WTC11 (cell line): ENCODE measurements at regions not wholly inside any gene's neighbourhood (a gene's known extent, or its start where the extent isn't known, plus 50 kb on each side); places are given as distances from the start of the nearest gene placed in this dataset.

Source experiments
- ATAC-seq: fragments of 200-7000 bp; cut with Tn5 transposase; 2 replicates; pipeline ENCODE4 v1.10.0; 2021; ENCODE audit warnings: mild to moderate bottlenecking, moderate library complexity
- CTCF ChIA-PET: fragments of 300-600 bp; sonication (Branson Sonifier 250); formaldehyde crosslinking; loops from one replicate; lab custom pipeline; 2021; ENCODE audit warnings: antibody characterized with exemption; lab: Charles Lee
- POLR2A ChIA-PET: fragments of 350-600 bp; sonication (Branson Sonifier 250); formaldehyde crosslinking; loops from one replicate; lab custom pipeline; 2021; ENCODE audit warnings: antibody characterized with exemption; lab: Charles Lee
- DNase-seq: peaks from one replicate; pipeline ENCODE4 v3.0.0; 2021; ENCODE audit warnings: low spot score
- H3K27ac Mint-ChIP-seq: 2 replicates; pipeline ENCODE4 v1.8.0; 2021; ENCODE audit warnings: mixed read lengths
- H3K27me3 Mint-ChIP-seq: 2 replicates; pipeline ENCODE4 v1.8.0; 2021; ENCODE audit warnings: low read depth, mild to moderate bottlenecking, moderate library complexity, mixed read lengths
- H3K36me3 Mint-ChIP-seq: 2 replicates; pipeline ENCODE4 v1.8.0; 2021; ENCODE audit warnings: mixed read lengths
- H3K4me1 Mint-ChIP-seq: 2 replicates; pipeline ENCODE4 v1.8.0; 2022; ENCODE audit warnings: mixed read lengths
- H3K4me3 Mint-ChIP-seq: 2 replicates; pipeline ENCODE4 v1.8.0; 2021; ENCODE audit warnings: mild to moderate bottlenecking, moderate library complexity, mixed read lengths
- H3K9me3 Mint-ChIP-seq: 2 replicates; pipeline ENCODE4 v1.8.0; 2021; ENCODE audit warnings: mixed read lengths
- ATF2 ChIP-seq: sonication (generic); formaldehyde crosslinking; IDR thresholded peaks from 2 replicates; pipeline ENCODE4 v1.8.1; 2022; ENCODE audit warnings: low read depth, missing genetic modification reagents, borderline replicate concordance
- ERG ChIP-seq: fragments of 250-450 bp; sonication (Bioruptor Pico); IDR thresholded peaks from 2 replicates; pipeline ENCODE4 v1.8.0; 2021; ENCODE audit warnings: mild to moderate bottlenecking
- ESRRA ChIP-seq: sonication (generic); formaldehyde crosslinking; IDR thresholded peaks from 2 replicates; pipeline ENCODE4 v1.8.1; 2022; ENCODE audit warnings: mild to moderate bottlenecking, missing genetic modification reagents, borderline replicate concordance
- ETV6 ChIP-seq: sonication (generic); formaldehyde crosslinking; IDR thresholded peaks from 2 replicates; pipeline ENCODE4 v1.8.1; 2022; ENCODE audit warnings: mild to moderate bottlenecking, missing genetic modification reagents
- FOXK1 ChIP-seq: sonication (generic); formaldehyde crosslinking; IDR thresholded peaks from 2 replicates; pipeline ENCODE4 v1.8.0; 2022; ENCODE audit warnings: mild to moderate bottlenecking, moderate library complexity, missing genetic modification reagents
- FOXP1 ChIP-seq: sonication (generic); formaldehyde crosslinking; IDR thresholded peaks from 2 replicates; pipeline ENCODE4 v1.8.0; 2022; ENCODE audit warnings: missing genetic modification reagents, mild to moderate bottlenecking, moderate library complexity, borderline replicate concordance
- GRHL2 ChIP-seq: fragments of 250-450 bp; sonication (Bioruptor Pico); IDR thresholded peaks from 2 replicates; pipeline ENCODE4 v1.8.0; 2022; ENCODE audit warnings: mild to moderate bottlenecking, moderate library complexity; ENCODE audit not compliant: insufficient replicate concordance, severe bottlenecking
- MYBL2 ChIP-seq: sonication (generic); formaldehyde crosslinking; IDR thresholded peaks from 2 replicates; pipeline ENCODE4 v1.8.1; 2023; ENCODE audit warnings: mild to moderate bottlenecking, moderate library complexity, missing genetic modification reagents
- OVOL2 ChIP-seq: fragments of 250-450 bp; sonication (Bioruptor Pico); IDR thresholded peaks from 2 replicates; pipeline ENCODE4 v1.9.0; 2021; ENCODE audit warnings: mild to moderate bottlenecking, borderline replicate concordance
- PREB ChIP-seq: sonication (generic); formaldehyde crosslinking; IDR thresholded peaks from 2 replicates; pipeline ENCODE4 v1.8.1; 2022; ENCODE audit warnings: mild to moderate bottlenecking, missing genetic modification reagents, moderate library complexity, borderline replicate concordance
- RORB ChIP-seq: fragments of 250-450 bp; sonication (Bioruptor Pico); IDR thresholded peaks from 2 replicates; pipeline ENCODE4 v1.9.0; 2021; ENCODE audit warnings: mild to moderate bottlenecking
- SMAD4 ChIP-seq: sonication (generic); formaldehyde crosslinking; IDR thresholded peaks from 2 replicates; pipeline ENCODE4 v1.8.0; 2022; ENCODE audit warnings: mild to moderate bottlenecking, missing genetic modification reagents
- TEAD1 ChIP-seq: sonication (generic); formaldehyde crosslinking; IDR thresholded peaks from 2 replicates; pipeline ENCODE4 v1.8.0; 2022; ENCODE audit warnings: mild to moderate bottlenecking, missing genetic modification reagents
- USF1 ChIP-seq: sonication (generic); formaldehyde crosslinking; IDR thresholded peaks from 2 replicates; pipeline ENCODE4 v1.8.0; 2022; ENCODE audit warnings: mild to moderate bottlenecking, missing genetic modification reagents
- TF ChIP-seq, protein P1 (sequence below): sonication (generic); formaldehyde crosslinking; IDR thresholded peaks from 2 replicates; pipeline ENCODE4 v1.8.1; 2023; ENCODE audit warnings: mild to moderate bottlenecking, moderate library complexity, missing genetic modification reagents
- TF ChIP-seq, protein P2 (sequence below): sonication (generic); formaldehyde crosslinking; IDR thresholded peaks from 2 replicates; pipeline ENCODE4 v1.8.0; 2022; ENCODE audit warnings: mild to moderate bottlenecking, missing genetic modification reagents

DNA sequence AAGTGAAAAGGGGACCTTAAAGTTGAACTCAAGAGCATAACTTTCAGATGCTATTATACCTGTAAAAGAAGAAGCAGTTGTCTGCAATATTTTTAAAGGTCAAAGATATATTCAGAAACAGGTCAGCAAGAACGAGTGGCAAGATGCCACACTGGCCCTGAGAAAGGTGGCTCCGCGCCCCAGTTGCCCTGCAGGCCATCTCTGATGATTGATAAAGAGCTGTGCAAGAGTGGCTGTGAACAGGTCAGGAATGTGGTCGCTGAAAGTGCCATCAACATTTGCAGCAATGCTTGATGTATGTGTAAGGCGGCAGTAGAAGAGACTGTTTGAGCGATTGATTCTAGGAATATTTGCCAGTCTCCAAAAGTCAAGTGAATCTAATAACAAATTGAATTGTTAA lies 664.2 kb upstream of the SLC10A2 start:
- no peak for DNase-seq
- Mint-ChIP-seq H3K27me3 (no peaks in the 10 kb centered on the region), H3K4me1 (no peaks in the 10 kb centered on the region), H3K36me3 (no peaks in the 10 kb centered on the region), H3K4me3 (no peak overlapping the region), H3K9me3 (no peaks in the 10 kb centered on the region), H3K27ac (no peak overlapping the region)
- CTCF ChIA-PET, result no interaction called here
- no peak for ATAC-seq
- POLR2A ChIA-PET, result no interaction called here
- TF ChIP-seq RORB (CRISPR knock-in tag) (no peak), FOXK1 (CRISPR knock-in tag) (no peak), TEAD1 (CRISPR knock-in tag) (no peak), ETV6 (CRISPR knock-in tag) (no peak), SMAD4 (CRISPR knock-in tag) (no peak), GRHL2 (no peak), OVOL2 (no peak), ERG (no peak), ATF2 (CRISPR knock-in tag) (no peak), ESRRA (CRISPR knock-in tag) (no peak), MYBL2 (CRISPR knock-in tag) (no peak), FOXP1 (CRISPR knock-in tag) (no peak)
- TF ChIP-seq, protein P1, sequence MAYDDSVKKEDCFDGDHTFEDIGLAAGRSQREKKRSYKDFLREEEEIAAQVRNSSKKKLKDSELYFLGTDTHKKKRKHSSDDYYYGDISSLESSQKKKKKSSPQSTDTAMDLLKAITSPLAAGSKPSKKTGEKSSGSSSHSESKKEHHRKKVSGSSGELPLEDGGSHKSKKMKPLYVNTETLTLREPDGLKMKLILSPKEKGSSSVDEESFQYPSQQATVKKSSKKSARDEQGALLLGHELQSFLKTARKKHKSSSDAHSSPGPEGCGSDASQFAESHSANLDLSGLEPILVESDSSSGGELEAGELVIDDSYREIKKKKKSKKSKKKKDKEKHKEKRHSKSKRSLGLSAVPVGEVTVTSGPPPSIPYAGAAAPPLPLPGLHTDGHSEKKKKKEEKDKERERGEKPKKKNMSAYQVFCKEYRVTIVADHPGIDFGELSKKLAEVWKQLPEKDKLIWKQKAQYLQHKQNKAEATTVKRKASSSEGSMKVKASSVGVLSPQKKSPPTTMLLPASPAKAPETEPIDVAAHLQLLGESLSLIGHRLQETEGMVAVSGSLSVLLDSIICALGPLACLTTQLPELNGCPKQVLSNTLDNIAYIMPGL (CRISPR knock-in tag), result no peak
- TF ChIP-seq, protein P2, sequence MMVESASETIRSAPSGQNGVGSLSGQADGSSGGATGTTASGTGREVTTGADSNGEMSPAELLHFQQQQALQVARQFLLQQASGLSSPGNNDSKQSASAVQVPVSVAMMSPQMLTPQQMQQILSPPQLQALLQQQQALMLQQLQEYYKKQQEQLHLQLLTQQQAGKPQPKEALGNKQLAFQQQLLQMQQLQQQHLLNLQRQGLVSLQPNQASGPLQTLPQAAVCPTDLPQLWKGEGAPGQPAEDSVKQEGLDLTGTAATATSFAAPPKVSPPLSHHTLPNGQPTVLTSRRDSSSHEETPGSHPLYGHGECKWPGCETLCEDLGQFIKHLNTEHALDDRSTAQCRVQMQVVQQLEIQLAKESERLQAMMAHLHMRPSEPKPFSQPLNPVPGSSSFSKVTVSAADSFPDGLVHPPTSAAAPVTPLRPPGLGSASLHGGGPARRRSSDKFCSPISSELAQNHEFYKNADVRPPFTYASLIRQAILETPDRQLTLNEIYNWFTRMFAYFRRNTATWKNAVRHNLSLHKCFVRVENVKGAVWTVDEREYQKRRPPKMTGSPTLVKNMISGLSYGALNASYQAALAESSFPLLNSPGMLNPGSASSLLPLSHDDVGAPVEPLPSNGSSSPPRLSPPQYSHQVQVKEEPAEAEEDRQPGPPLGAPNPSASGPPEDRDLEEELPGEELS, result no peak

DNA sequence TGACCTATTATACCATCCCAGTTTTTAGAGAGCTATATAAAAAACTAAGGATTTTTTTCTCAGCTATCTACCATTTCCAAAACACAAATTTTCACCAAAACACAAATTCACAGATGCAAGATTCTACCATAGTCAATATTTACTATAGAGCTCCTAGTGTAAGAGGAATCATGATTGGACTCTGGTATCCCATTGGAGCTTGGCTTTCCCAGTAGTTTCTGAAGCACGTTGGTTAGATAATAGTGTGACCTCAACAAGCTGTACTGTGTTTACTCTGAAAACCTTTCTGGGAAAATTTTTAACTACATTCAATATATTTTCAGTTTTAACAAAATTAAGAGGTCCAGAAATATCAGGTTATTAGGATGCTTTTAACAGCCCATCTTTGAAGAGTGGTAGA lies 660.6 kb upstream of the SLC10A2 start:
- Mint-ChIP-seq H3K36me3 (no peaks in the 10 kb centered on the region), H3K27ac (no peak overlapping the region), H3K4me1 (no peaks in the 10 kb centered on the region), H3K4me3 (no peak overlapping the region), H3K9me3 (no peaks in the 10 kb centered on the region), H3K27me3 (no peaks in the 10 kb centered on the region)
- TF ChIP-seq USF1, result no peak
- TF ChIP-seq PREB (CRISPR knock-in tag), result no peak
- DNase-seq (no peak), ATAC-seq (no peak)
- ChIA-PET POLR2A (no interaction called here), CTCF (no interaction called here)
